GM23338 (cell line): ENCODE measurements at regions not wholly inside any gene's neighbourhood (a gene's known extent, or its start where the extent isn't known, plus 50 kb on each side); places are given as distances from the start of the nearest gene placed in this dataset.

Experiments used
- ATAC-seq: fragments of 200-7000 bp; cut with Tn5 transposase; 3 replicates; pipeline ENCODE4 v1.9.1; 2020
- DNase-seq: peaks from one replicate; pipeline ENCODE4 v3.0.0-alpha.2; 2015; ENCODE audit warnings: low spot score
- H2AFZ ChIP-seq: fragments of 200-600 bp; sonication (generic); 2 replicates; pipeline ENCODE4 v1.8.0; 2016; ENCODE audit warnings: antibody characterized with exemption, mild to moderate bottlenecking, moderate library complexity
- H3F3A ChIP-seq: fragments of 200-600 bp; sonication (generic); replicated peaks from 2 replicates; pipeline ENCODE4 v1.8.0; 2017; ENCODE audit warnings: antibody characterized with exemption, mixed run types, low read depth
- H3K27ac ChIP-seq: fragments of 200-600 bp; sonication (generic); 2 replicates; pipeline ENCODE4 v1.6.1; 2016; ENCODE audit warnings: low read depth
- H3K27me3 ChIP-seq: fragments of 200-600 bp; sonication (generic); 2 replicates; pipeline ENCODE4 v1.8.0; 2016; ENCODE audit warnings: mild to moderate bottlenecking, mixed run types, moderate library complexity; ENCODE audit not compliant: insufficient read depth
- H3K36me3 ChIP-seq: fragments of 200-600 bp; sonication (generic); 2 replicates; pipeline ENCODE4 v1.8.0; 2016; ENCODE audit warnings: mild to moderate bottlenecking; ENCODE audit not compliant: insufficient read depth
- H3K4me1 ChIP-seq: fragments of 200-600 bp; sonication (generic); 2 replicates; pipeline ENCODE4 v1.8.0; 2016; ENCODE audit warnings: mild to moderate bottlenecking, moderate library complexity; ENCODE audit not compliant: insufficient read depth
- H3K4me2 ChIP-seq: fragments of 200-600 bp; sonication (generic); 2 replicates; pipeline ENCODE4 v1.7.1; 2017; ENCODE audit warnings: mixed run types
- H3K4me3 ChIP-seq: fragments of 200-600 bp; sonication (generic); 2 replicates; pipeline ENCODE4 v1.6.1; 2016; ENCODE audit warnings: mixed run types
- H3K79me2 ChIP-seq: fragments of 200-600 bp; sonication (generic); replicated peaks from 2 replicates; pipeline ENCODE4 v1.8.0; 2017; ENCODE audit warnings: mild to moderate bottlenecking; ENCODE audit not compliant: insufficient read depth
- H3K9me2 ChIP-seq: fragments of 200-600 bp; sonication (generic); 2 replicates; pipeline ENCODE4 v1.8.0; 2017; ENCODE audit not compliant: insufficient read depth
- H4K20me1 ChIP-seq: fragments of 200-600 bp; sonication (generic); replicated peaks from 2 replicates; pipeline ENCODE4 v1.8.0; 2017; ENCODE audit warnings: mild to moderate bottlenecking; ENCODE audit not compliant: insufficient read depth
- H3K27ac Mint-ChIP-seq: 2 replicates; pipeline ENCODE4 v1.8.0; 2020; ENCODE audit warnings: inconsistent platforms, mild to moderate bottlenecking, moderate library complexity, mixed read lengths
- H3K27me3 Mint-ChIP-seq: 3 replicates; pipeline ENCODE4 v1.8.0; 2022; ENCODE audit warnings: low read depth, mild to moderate bottlenecking, moderate library complexity, mixed read lengths, inconsistent platforms; ENCODE audit not compliant: insufficient read depth, poor library complexity
- H3K36me3 Mint-ChIP-seq: 3 replicates; pipeline ENCODE4 v1.8.0; 2021; ENCODE audit warnings: low read depth, mild to moderate bottlenecking, inconsistent platforms, moderate library complexity, mixed read lengths
- H3K4me1 Mint-ChIP-seq: 3 replicates; pipeline ENCODE4 v1.8.0; 2020; ENCODE audit warnings: mild to moderate bottlenecking, inconsistent platforms, mixed read lengths
- H3K4me3 Mint-ChIP-seq: 3 replicates; pipeline ENCODE4 v1.8.0; 2021; ENCODE audit warnings: moderate library complexity, mild to moderate bottlenecking, inconsistent platforms, mixed read lengths
- H3K9me3 Mint-ChIP-seq: 3 replicates; pipeline ENCODE4 v1.8.0; 2020; ENCODE audit warnings: moderate library complexity, mild to moderate bottlenecking, inconsistent platforms, mixed read lengths
- EZH2phosphoT487 ChIP-seq: fragments of 200-600 bp; sonication (generic); IDR thresholded peaks from one replicate; pipeline ENCODE4 v1.8.1; 2018; ENCODE audit warnings: antibody characterized with exemption; ENCODE audit not compliant: unreplicated experiment
- JUNB ChIP-seq: IDR thresholded peaks from one replicate; pipeline ENCODE4 v1.6.1; 2016; ENCODE audit warnings: antibody characterized with exemption; ENCODE audit not compliant: unreplicated experiment
- NANOG ChIP-seq: IDR thresholded peaks from 2 replicates; pipeline ENCODE4 v1.6.1; 2016; ENCODE audit warnings: antibody characterized with exemption, borderline replicate concordance
- POLR2AphosphoS5 ChIP-seq: IDR thresholded peaks from 2 replicates; pipeline ENCODE4 v1.6.1; 2016; ENCODE audit warnings: antibody characterized with exemption, low read depth
- ZNF114 ChIP-seq: fragments of 250-450 bp; sonication (Bioruptor Pico); IDR thresholded peaks from 2 replicates; pipeline ENCODE4 v1.5.0; 2020; ENCODE audit warnings: mild to moderate bottlenecking, moderate library complexity
- ZNF331 ChIP-seq: fragments of 250-450 bp; sonication (Bioruptor Pico); IDR thresholded peaks from 2 replicates; pipeline ENCODE4 v1.5.0; 2020; ENCODE audit warnings: low read depth, mild to moderate bottlenecking, moderate library complexity
- TF ChIP-seq, protein P1 (sequence below): fragments of 250-450 bp; sonication (Bioruptor Pico); IDR thresholded peaks from 2 replicates; pipeline ENCODE4 v1.5.0; 2020; ENCODE audit warnings: mild to moderate bottlenecking, moderate library complexity

DNA sequence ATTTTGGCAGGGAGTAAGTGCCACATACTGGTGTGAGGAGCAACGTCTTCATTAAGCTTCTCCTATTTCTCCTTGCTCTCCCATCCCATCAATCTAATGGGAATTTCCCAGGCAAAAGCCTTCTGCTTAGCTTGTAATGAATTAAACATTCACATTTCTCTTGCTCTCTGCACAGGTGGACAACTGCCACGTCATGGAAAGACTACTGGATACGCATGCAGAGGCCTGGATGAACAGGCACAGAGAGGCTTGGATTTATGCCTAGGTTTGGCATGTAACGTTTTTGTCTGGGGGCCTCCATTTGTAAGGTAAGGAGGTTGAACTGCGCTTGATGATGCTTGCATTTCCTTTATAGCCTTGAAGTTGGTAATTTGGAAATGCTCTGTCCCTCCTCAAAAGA is 374.8 kb downstream of the KLF12 start:
- no peak overlapping the region for H2AFZ ChIP-seq
- H3F3A ChIP-seq, result no peaks in the 10 kb centered on the region
- TF ChIP-seq NANOG (no peak), JUNB (no peak), ZNF114 (no peak), POLR2AphosphoS5 (no peak), ZNF331 (CRISPR knock-in tag) (no peak), EZH2phosphoT487 (no peak)
- TF ChIP-seq, protein P1, sequence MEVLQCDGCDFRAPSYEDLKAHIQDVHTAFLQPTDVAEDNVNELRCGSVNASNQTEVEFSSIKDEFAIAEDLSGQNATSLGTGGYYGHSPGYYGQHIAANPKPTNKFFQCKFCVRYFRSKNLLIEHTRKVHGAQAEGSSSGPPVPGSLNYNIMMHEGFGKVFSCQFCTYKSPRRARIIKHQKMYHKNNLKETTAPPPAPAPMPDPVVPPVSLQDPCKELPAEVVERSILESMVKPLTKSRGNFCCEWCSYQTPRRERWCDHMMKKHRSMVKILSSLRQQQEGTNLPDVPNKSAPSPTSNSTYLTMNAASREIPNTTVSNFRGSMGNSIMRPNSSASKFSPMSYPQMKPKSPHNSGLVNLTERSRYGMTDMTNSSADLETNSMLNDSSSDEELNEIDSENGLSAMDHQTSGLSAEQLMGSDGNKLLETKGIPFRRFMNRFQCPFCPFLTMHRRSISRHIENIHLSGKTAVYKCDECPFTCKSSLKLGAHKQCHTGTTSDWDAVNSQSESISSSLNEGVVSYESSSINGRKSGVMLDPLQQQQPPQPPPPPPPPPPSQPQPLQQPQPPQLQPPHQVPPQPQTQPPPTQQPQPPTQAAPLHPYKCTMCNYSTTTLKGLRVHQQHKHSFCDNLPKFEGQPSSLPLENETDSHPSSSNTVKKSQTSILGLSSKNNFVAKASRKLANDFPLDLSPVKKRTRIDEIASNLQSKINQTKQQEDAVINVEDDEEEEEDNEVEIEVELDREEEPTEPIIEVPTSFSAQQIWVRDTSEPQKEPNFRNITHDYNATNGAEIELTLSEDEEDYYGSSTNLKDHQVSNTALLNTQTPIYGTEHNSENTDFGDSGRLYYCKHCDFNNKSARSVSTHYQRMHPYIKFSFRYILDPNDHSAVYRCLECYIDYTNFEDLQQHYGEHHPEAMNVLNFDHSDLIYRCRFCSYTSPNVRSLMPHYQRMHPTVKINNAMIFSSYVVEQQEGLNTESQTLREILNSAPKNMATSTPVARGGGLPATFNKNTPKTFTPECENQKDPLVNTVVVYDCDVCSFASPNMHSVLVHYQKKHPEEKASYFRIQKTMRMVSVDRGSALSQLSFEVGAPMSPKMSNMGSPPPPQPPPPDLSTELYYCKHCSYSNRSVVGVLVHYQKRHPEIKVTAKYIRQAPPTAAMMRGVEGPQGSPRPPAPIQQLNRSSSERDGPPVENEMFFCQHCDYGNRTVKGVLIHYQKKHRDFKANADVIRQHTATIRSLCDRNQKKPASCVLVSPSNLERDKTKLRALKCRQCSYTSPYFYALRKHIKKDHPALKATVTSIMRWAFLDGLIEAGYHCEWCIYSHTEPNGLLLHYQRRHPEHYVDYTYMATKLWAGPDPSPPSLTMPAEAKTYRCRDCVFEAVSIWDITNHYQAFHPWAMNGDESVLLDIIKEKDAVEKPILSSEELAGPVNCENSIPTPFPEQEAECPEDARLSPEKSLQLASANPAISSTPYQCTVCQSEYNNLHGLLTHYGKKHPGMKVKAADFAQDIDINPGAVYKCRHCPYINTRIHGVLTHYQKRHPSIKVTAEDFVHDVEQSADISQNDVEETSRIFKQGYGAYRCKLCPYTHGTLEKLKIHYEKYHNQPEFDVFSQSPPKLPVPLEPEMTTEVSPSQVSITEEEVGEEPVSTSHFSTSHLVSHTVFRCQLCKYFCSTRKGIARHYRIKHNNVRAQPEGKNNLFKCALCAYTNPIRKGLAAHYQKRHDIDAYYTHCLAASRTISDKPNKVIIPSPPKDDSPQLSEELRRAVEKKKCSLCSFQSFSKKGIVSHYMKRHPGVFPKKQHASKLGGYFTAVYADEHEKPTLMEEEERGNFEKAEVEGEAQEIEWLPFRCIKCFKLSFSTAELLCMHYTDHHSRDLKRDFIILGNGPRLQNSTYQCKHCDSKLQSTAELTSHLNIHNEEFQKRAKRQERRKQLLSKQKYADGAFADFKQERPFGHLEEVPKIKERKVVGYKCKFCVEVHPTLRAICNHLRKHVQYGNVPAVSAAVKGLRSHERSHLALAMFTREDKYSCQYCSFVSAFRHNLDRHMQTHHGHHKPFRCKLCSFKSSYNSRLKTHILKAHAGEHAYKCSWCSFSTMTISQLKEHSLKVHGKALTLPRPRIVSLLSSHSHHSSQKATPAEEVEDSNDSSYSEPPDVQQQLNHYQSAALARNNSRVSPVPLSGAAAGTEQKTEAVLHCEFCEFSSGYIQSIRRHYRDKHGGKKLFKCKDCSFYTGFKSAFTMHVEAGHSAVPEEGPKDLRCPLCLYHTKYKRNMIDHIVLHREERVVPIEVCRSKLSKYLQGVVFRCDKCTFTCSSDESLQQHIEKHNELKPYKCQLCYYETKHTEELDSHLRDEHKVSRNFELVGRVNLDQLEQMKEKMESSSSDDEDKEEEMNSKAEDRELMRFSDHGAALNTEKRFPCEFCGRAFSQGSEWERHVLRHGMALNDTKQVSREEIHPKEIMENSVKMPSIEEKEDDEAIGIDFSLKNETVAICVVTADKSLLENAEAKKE (CRISPR knock-in tag), result no peak
- no peak overlapping the region for H3K4me3 ChIP-seq
- H3K79me2 ChIP-seq, result no peaks in the 10 kb centered on the region
- H3K9me2 ChIP-seq, result no peaks in the 10 kb centered on the region
- Mint-ChIP-seq H3K4me1 (peaks cover 38% of the 10 kb centered on the region), H3K9me3 (no peaks in the 10 kb centered on the region), H3K27me3 (peaks cover 3% of the 10 kb centered on the region), H3K4me3 (no peak overlapping the region), H3K27ac (no peak overlapping the region), H3K36me3 (no peaks in the 10 kb centered on the region)
- H3K27me3 ChIP-seq, result no peaks in the 10 kb centered on the region
- H3K4me2 ChIP-seq, result no peak overlapping the region
- peaks cover 31% of the 10 kb centered on the region for H3K4me1 ChIP-seq
- no peak for ATAC-seq
- no peaks in the 10 kb centered on the region for H3K36me3 ChIP-seq
- no peak for DNase-seq
- no peaks in the 10 kb centered on the region for H4K20me1 ChIP-seq
- no peak overlapping the region for H3K27ac ChIP-seq
